RPMI7951 (cell line): ENCODE measurements at regions not wholly inside any gene's neighbourhood (a gene's known extent, or its start where the extent isn't known, plus 50 kb on each side); places are given as distances from the start of the nearest gene placed in this dataset.
"Not testable (repeated sequence)": the region's sequence is repeated elsewhere in the genome, so short reads cannot be mapped to it uniquely, and the experiment has no call there.

ENCODE experiments used
- DNase-seq: peaks from one replicate; pipeline ENCODE4 v3.0.0-alpha.2; 2012; ENCODE audit warnings: low read depth

GRCh38 chr6:125431971-125432370, 130.2 kb upstream of the HDDC2 start:
- DNase-seq, result no peak

- no peak for DNase-seq
These were observed 131.2 kb upstream of the HDDC2 start for GRCh38 chr6:125432963-125433362.

DNA sequence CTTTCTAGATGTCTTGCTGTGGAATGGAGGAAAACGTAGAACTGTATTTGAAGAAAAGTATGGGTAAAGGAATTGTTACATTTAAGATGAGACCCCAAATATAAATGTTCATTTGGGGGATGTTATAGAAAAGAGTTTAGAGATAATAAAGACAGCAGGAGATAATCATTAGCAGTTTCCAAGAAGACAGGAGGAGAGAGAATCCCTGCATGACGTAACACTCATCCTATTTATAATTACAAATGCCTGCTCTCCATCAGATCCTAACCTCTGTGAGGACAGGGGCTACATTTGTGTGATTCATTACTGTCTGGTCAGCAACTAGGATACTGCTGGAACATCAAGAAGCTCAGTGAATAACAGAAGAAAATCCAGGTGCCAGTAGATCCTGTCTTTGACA, 133.0 kb upstream of the HDDC2 start:
- DNase-seq, result no peak

GRCh38 chr6:125439512-125439911, 137.7 kb upstream of the HDDC2 start:
- no peak for DNase-seq

DNA sequence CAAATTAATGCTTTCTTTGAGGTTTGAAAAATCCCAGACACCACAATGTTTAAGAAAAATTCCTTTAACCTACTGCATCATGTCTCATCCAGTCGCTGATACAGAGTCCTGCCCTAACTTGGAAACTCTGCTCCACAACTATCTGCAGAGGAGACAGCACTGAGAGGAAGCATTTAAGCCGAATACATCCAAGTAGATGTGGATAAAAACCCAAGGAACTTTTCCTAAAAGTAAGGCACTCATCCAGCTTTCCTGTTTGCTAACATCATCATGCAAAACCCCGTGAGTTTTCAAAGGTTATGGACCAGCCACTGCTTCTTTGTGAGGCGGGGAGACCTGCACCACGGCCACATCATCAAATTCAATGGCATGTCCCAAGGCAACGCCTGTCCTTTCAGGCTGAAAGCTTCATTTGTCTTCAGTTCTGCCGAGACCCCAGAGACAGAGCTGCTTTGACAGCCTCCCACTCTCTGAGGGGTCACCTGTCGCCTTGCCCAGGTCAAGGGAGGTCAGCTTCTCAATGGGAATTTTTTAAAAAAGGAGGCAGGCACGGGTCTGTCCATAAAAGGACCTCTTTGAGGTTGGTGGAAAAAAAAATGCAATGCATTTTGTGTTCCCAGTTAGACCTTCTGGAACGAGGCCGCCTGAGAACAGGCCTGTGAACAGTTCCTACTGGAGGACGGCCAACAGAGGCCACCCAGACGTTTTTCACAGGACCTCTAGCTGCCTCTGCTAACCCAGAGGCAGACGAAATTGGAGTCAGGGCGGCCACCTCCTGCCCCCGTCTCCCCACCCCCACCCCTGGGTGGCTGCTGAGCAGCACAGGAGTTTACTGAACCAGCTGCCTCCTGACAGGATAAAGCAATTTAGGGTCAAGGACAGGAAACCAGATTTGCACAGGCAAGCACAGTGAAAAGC, 142.5 kb upstream of the HDDC2 start:
- DNase-seq, result no peak

DNA sequence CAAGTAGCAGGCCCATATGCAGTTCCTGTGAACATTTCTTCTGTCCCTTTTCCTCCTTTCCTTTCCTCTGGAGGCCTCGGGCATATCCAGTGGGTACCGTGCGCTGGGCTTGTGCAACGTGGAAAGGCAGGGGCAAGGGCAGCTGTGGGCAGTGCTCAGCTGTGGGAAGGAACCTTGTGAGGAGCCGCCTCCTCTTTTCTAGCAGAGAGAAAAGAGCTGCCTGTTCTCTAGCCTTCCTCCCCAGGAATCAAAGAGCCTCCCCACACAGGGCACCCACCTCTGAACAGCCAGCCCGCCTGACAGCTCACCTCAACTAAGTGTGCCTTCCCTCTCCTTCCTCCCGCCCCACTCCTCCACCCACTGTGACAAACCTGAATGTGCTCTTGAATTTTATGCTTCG, 143.3 kb upstream of the HDDC2 start:
- no peak for DNase-seq

GRCh38 chr6:125446011-125446410, 144.2 kb upstream of the HDDC2 start:
- DNase-seq, result no peak

DNA sequence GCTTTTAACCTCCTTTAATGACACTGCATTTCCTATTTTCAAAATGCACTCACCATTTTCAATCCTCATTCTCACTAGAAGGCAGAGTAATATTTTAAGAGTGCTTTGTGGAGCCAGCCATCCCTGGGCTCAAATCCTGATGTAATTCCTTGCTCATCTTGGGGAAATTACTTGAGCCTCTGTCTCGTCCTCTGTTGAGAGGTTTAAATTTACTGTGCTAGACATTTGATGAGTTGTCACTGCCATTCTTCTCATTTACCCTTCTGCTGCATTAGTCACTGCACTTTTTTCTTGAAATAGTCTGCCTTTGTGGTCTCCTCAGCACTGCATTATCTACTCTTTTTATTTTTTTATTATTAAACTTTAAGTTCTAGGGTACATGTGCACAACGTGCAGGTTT, 150.0 kb upstream of the HDDC2 start:
- DNase-seq, result no peak

DNA sequence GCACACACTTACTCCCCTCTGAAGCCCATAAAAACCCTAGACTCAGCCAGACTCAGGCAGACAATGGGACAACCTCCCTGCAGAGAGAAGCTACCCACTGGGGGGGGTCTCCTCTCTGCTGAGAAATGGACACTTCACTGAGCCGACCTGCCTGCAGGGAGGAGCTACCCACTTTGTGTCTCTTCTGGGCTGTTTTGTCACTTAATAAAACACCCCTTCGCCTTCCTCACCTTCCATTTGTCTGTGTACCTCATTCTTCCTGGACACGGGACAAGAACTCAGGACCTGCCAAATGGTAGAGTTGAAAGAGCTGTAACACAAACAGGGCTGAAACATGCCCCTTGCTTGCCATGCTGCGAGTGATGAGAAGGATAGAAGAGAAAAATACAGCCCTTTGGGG, 151.7 kb upstream of the HDDC2 start:
- no peak for DNase-seq

DNA sequence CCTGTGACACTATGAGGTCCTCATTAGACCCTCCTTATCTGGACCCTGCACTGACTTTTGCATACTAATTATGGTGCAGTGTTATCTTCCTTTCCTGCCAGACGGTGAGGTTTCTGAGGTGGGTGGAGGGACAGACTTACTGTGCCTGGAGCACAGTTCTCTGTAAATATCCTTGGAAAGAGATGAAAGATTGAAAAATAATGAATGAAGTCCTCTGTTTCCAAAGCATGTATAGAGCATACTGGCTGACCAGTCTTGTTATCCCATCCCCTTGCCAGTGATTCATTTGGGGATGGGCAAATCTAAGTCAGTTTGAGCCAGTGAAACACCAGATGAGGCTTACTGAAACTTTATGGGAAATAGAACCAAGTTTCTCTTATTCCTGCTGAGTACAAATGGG, 152.6 kb upstream of the HDDC2 start:
- no peak for DNase-seq

- DNase-seq, result not testable (repeated sequence)
These were observed 156.7 kb upstream of the HDDC2 start for GRCh38 chr6:125458493-125458892.

DNA sequence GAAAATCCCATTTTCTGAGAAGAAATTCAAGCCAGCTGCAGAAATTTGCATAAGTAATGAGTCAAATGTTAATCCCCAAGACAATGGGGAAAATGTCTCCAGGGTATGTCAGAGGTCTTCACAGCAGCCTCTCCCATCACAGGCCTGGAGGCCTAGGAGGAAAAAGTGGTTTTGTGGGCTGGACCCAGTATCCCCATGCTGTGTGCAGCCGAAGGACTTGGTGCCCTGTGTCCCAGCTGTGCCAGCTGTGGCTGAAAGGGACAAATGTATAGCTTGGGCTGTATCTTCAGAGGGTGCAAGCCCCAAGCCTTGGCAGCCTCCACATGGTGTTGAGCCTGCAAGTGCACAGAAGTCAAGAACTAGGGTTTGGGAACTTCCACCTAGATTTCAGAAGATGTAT, 163.6 kb upstream of the HDDC2 start:
- DNase-seq, result not testable (repeated sequence)

GRCh38 chr6:125469915-125470314, 168.1 kb upstream of the HDDC2 start:
- no peak for DNase-seq

DNA sequence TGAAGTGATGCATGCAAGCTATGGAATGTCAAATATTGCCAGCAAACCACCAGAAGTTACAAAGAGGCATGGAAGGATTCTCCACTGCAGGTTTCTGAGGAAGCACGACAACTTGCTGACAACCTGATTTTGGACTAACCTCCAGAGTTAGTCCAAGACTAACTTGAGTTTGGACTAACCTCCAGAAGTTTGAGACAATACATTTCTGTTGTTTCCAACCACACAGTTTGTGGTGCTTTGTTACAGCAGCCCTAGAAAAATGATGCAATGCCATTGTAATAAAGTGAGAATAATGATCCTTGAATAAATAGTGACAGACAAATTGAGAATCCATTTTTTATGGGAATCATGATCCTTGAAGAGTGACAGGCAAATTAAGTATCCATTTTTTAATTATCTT, 169.9 kb upstream of the HDDC2 start:
- DNase-seq, result no peak

DNA sequence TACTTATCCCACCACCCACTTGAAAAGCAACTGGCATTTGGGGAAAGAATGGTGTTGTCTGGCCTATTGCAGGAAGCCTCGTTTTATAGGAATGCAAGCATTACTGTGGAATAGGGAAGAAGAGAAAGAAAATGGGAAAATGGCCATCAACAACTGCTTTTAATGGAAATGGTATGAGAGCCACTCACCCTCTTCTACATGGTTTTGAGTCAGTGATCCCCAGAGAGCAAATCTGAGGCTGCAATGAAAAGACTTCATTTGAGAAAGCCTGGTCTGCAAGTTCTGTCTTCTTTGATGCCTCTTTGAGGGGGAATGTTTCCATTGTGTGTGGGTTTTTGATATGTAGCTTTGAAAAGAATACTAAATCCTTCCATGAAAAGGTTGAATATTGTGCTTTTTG, 172.3 kb upstream of the HDDC2 start:
- no peak for DNase-seq

DNA sequence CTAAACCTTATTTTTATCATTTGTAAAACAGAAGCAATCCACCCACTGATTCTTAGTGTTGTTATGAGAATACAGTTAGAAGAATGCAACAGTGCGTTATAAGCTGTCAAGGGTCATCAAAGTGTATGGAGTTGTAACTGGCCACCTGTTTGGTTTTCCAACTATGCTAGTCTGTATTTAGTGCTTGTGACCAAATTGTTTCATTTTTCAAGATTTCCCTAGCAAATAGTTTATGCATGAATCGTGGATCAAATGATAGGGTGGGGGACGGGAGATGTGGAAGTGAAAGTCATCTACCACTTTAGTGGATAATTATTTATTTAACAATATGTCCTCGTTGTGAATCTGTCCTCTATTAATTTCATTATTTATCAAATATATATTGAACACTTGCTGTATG, 175.4 kb upstream of the HDDC2 start:
- DNase-seq, result no peak

- no peak for DNase-seq
These were observed 176.1 kb upstream of the HDDC2 start for GRCh38 chr6:125477844-125478243.

- DNase-seq, result no peak
These were observed 178.4 kb upstream of the HDDC2 start for GRCh38 chr6:125480146-125480545.

DNA sequence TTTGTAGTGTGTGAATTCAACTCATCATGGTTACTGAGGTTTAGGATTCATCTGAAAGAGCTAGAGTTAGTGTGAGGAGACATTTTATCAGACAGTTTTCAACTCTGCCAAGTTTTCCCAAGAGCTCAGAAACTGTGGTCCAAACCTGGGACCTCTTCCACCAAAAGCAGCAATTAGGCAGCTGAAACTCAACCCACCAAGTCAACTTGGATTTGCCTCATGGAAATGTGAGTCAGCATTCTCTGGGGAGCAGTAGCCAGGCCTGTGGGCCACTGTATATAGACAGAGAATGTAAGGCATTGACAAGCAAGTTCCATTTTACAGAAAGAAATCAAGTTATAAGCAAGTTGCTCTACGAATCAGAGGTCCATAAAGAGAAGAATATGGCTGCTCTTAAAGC, 178.8 kb upstream of the HDDC2 start:
- DNase-seq, result no peak

GRCh38 chr6:125481056-125481455, 179.3 kb upstream of the HDDC2 start:
- no peak for DNase-seq

DNA sequence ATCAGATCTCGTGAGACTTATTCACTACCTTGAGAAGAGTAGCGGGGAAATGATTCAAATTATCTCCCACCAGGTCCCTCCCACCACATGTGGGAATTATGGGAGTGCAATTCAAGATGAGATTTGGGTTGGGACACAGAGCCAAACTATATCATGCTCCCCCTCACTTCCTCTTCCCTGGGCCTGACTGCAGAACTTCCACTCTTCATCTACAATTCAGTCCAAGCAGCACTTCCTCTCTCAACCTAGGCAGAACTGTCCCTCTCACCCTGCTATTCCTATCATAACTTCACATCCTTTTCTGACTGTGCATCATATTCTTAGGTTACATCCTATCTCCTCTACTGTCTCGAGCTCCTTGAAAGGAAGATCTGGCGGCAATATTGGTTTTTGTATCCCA, 184.0 kb upstream of the HDDC2 start:
- DNase-seq, result no peak

GRCh38 chr6:125486881-125487280, 185.1 kb upstream of the HDDC2 start:
- DNase-seq, result no peak

GRCh38 chr6:125489579-125490285, 188.0 kb upstream of the HDDC2 start:
- no peak for DNase-seq
